Keratinocyte (primary cell): ENCODE measurements at regions not wholly inside any gene's neighbourhood (a gene's known extent, or its start where the extent isn't known, plus 50 kb on each side); places are given as distances from the start of the nearest gene placed in this dataset.

Experiments used
- DNase-seq: peaks from one replicate; pipeline ENCODE4 v3.0.0-alpha.2; 2011; ENCODE audit warnings: low read depth, missing footprints, low spot score
- FAIRE-seq: peaks from 2 replicates; lab custom pipeline; 2011; peaks lifted over from hg19 to GRCh38; lab: Jason Lieb, UNC
- H2AFZ ChIP-seq: 2 replicates; pipeline ENCODE4 v1.6.0; 2012; ENCODE audit warnings: low read length, control low read depth, inconsistent platforms; ENCODE audit not compliant: control insufficient read depth
- H3K27ac ChIP-seq: 2 replicates; pipeline ENCODE4 v1.5.1; 2011; ENCODE audit warnings: low read length; ENCODE audit not compliant: control insufficient read depth, insufficient read depth
- H3K27me3 ChIP-seq: 3 replicates; pipeline ENCODE4 v1.6.0; 2011; ENCODE audit warnings: low read length; ENCODE audit not compliant: control insufficient read depth, insufficient read depth; ENCODE audit errors: extremely low read depth
- H3K36me3 ChIP-seq, 2 experiments: 2 replicates in 1 of 2; 3 replicates in 1 of 2; pipeline ENCODE4 v1.5.1; 2011; ENCODE audit warnings: low read length in 2 of 2, mild to moderate bottlenecking in 1 of 2; ENCODE audit not compliant: control insufficient read depth in 2 of 2, insufficient read depth in 2 of 2; ENCODE audit errors: extremely low read depth in 1 of 2
- H3K4me1 ChIP-seq: 3 replicates; pipeline ENCODE4 v1.5.1; 2011; ENCODE audit warnings: low read length; ENCODE audit not compliant: control insufficient read depth, insufficient read depth; ENCODE audit errors: extremely low read depth
- H3K4me2 ChIP-seq: 3 replicates; pipeline ENCODE4 v1.6.0; 2011; ENCODE audit warnings: low read depth, low read length; ENCODE audit not compliant: control insufficient read depth, insufficient read depth; ENCODE audit errors: extremely low read depth
- H3K4me3 ChIP-seq, 3 experiments: fragments of 200-600 bp in 1 of 3; sonication (generic) in 1 of 3; 2 replicates in 2 of 3; 3 replicates in 1 of 3; pipeline ENCODE4 v1.5.1; 2011 to 2016; ENCODE audit warnings: low read length in 3 of 3, mild to moderate bottlenecking in 3 of 3, control low read depth in 2 of 3, inconsistent platforms in 1 of 3, low read depth in 1 of 3, mixed read lengths in 1 of 3, mixed run types in 1 of 3, moderate library complexity in 1 of 3; ENCODE audit not compliant: control insufficient read depth in 2 of 3, insufficient read depth in 2 of 3; ENCODE audit errors: extremely low read depth in 1 of 3
- H3K79me2 ChIP-seq: 2 replicates; pipeline ENCODE4 v1.6.0; 2012; ENCODE audit warnings: low read length; ENCODE audit not compliant: control insufficient read depth, insufficient read depth
- H3K9ac ChIP-seq: 3 replicates; pipeline ENCODE4 v1.6.0; 2011; ENCODE audit warnings: low read length; ENCODE audit not compliant: control insufficient read depth, insufficient read depth; ENCODE audit errors: extremely low read depth
- H3K9me1 ChIP-seq: 3 replicates; pipeline ENCODE4 v1.6.0; 2011; ENCODE audit warnings: low read length; ENCODE audit not compliant: control insufficient read depth, insufficient read depth; ENCODE audit errors: extremely low read depth
- H3K9me3 ChIP-seq: 2 replicates; pipeline ENCODE4 v1.5.1; 2012; ENCODE audit warnings: low read depth, low read length; ENCODE audit not compliant: control insufficient read depth
- H4K20me1 ChIP-seq: 3 replicates; pipeline ENCODE4 v1.6.0; 2011; ENCODE audit warnings: low read length; ENCODE audit not compliant: control insufficient read depth, insufficient read depth; ENCODE audit errors: extremely low read depth
- EZH2 ChIP-seq: IDR thresholded peaks from one replicate; pipeline ENCODE4 v1.6.1; 2012; ENCODE audit warnings: inconsistent platforms, mild to moderate bottlenecking, low read length, moderate library complexity
- dilution Hi-C: fragments of 300-500 bp; cut with MboI; formaldehyde crosslinking; loops from one replicate; pipeline ENCODE4 v1.7.0; 2020; ENCODE audit warnings: low sequenced_read_pairs; ENCODE audit not compliant: extremely low pct_ligation_motif_present
- TF ChIP-seq, protein P1 (sequence below), 3 experiments: IDR thresholded peaks in 1 of 3; conservative IDR thresholded peaks in 1 of 3; optimal IDR thresholded peaks in 1 of 3; 2 replicates in 2 of 3; 3 replicates in 1 of 3; pipeline versions ENCODE3 to v1.5.1; 2011; ENCODE audit warnings: low read length in 3 of 3, mild to moderate bottlenecking in 3 of 3, moderate library complexity in 2 of 3, control low read depth in 1 of 3, inconsistent platforms in 1 of 3; ENCODE audit not compliant: insufficient read depth in 2 of 3; ENCODE audit errors: extremely low read depth in 1 of 3

DNA sequence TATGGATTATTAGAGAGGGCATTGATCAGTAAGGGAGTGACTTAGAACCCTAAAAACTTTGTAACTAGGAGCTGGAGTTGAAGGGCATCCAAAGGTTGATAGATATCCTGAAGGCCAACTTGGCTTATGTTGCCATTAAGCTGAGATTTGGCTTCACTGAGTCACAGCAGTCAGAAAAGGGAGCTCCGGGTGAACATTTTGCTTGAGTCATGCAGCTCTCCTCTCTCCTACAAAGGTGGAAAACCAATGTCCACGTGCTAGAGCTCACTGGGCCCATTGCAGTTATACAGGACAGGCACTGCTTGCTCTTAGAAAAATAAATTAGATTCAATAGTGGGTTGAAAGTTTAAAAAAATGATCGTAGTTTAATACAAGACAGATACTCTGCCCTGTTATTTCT lies 87.3 kb upstream of the LRIG3 start:
- dilution Hi-C loops = no loop called here
- no peak for DNase-seq
- Histone ChIP-seq H3K9me3 (no peaks in the 10 kb centered on the region), H3K9me1 (no peaks in the 10 kb centered on the region), H3K27me3 (no peaks in the 10 kb centered on the region), H3K79me2 (no peaks in the 10 kb centered on the region), H3K27ac (no peak overlapping the region), H4K20me1 (no peaks in the 10 kb centered on the region), H3K4me3 (no peak overlapping the region), H3K4me1 (no peaks in the 10 kb centered on the region), H2AFZ (no peak overlapping the region), H3K4me2 (no peak overlapping the region), H3K9ac (no peak overlapping the region), H3K36me3 (no peaks in the 10 kb centered on the region)
- no peak for FAIRE-seq
- TF ChIP-seq, protein P1, sequence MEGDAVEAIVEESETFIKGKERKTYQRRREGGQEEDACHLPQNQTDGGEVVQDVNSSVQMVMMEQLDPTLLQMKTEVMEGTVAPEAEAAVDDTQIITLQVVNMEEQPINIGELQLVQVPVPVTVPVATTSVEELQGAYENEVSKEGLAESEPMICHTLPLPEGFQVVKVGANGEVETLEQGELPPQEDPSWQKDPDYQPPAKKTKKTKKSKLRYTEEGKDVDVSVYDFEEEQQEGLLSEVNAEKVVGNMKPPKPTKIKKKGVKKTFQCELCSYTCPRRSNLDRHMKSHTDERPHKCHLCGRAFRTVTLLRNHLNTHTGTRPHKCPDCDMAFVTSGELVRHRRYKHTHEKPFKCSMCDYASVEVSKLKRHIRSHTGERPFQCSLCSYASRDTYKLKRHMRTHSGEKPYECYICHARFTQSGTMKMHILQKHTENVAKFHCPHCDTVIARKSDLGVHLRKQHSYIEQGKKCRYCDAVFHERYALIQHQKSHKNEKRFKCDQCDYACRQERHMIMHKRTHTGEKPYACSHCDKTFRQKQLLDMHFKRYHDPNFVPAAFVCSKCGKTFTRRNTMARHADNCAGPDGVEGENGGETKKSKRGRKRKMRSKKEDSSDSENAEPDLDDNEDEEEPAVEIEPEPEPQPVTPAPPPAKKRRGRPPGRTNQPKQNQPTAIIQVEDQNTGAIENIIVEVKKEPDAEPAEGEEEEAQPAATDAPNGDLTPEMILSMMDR (optimal IDR thresholded peaks at IDR 0.05 in 1 of 3, IDR thresholded peaks at IDR 0.05 in 1 of 3, conservative IDR thresholded peaks at IDR 0.05 in 1 of 3; ENCODE audit: extremely low read depth in 1 of 3, insufficient read depth in 2 of 3, low read length in 3 of 3) = no peak
- no peak for TF ChIP-seq EZH2

DNA sequence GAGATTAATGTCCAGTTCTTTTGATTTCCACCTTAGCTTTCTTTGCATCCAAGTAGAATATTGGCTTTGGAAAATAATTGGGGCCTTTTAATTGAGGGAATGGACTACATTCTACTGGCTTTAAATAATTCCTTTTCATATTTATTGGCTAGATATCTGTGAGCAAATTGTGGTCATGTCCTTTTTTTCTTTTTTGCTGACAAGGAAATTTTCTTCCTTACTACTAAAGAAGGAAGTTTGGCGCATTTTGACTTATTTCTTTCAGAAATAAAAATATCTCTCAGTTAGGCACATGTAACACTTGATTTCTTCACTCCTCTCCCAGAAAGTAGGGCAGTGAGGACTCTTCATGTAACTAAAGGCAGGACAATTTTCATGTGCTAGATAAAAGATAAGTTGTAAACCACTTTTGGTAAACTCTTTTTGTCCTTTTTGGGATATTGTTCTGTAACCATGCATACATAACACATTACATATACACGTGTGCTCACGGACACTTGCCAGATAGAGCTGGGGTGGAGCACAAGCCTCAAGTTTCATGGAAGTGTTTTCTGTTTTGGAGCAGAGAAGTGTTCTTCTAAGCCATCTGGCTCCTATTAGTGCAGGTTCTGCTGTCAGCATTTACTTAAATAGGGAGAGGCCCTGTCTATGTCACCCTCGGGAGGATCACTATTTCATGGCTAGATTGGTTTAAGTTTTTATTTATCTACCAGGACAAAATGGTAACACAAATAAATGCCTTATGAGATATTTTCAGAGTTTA lies 85.1 kb upstream of the LRIG3 start:
- Histone ChIP-seq H3K27ac (no peak overlapping the region), H3K9me3 (no peaks in the 10 kb centered on the region), H3K36me3 (no peaks in the 10 kb centered on the region), H3K9me1 (no peaks in the 10 kb centered on the region), H3K79me2 (no peaks in the 10 kb centered on the region), H3K9ac (no peak overlapping the region), H3K4me3 (no peak overlapping the region), H3K27me3 (no peaks in the 10 kb centered on the region), H3K4me2 (no peak overlapping the region), H3K4me1 (no peaks in the 10 kb centered on the region), H2AFZ (peak overlapping the region; percentile 44), H4K20me1 (no peaks in the 10 kb centered on the region)
- no peak for DNase-seq
- dilution Hi-C loops = no loop called here
- TF ChIP-seq, protein P1 (optimal IDR thresholded peaks at IDR 0.05 in 1 of 3, IDR thresholded peaks at IDR 0.05 in 1 of 3, conservative IDR thresholded peaks at IDR 0.05 in 1 of 3; ENCODE audit: extremely low read depth in 1 of 3, insufficient read depth in 2 of 3, low read length in 3 of 3) = no peak
- no peak for TF ChIP-seq EZH2
- FAIRE-seq = no peak
